ENCODE measurements at regions not wholly inside any gene's neighbourhood (a gene's known extent, or its start where the extent isn't known, plus 50 kb on each side); places are given as distances from the start of the nearest gene placed in this dataset.

GRCh38 chr9:87425202-87425601, 72.5 kb upstream of the DAPK1 start:
- no peak for DNase-seq (ENCODE audit: low spot score)
- 93% methylated on average over 2 of the region's 2 CpGs for WGBS (ENCODE audit: low lambda C conversion rate, missing lambda C conversion rate)
- Histone ChIP-seq H2AFZ (no peak overlapping the region), H3K9me3 (ENCODE audit: low read depth) (no peaks in the 10 kb centered on the region), H3K9me2 (replicated peaks; ENCODE audit: insufficient read depth) (no peaks in the 10 kb centered on the region), H3K4me2 (no peak overlapping the region), H3K4me3 (no peak overlapping the region), H3K27ac (no peak overlapping the region), H4K20me1 (ENCODE audit: insufficient read depth, poor library complexity, severe bottlenecking) (no peaks in the 10 kb centered on the region), H3K36me3 (replicated peaks; ENCODE audit: insufficient read depth, low read depth) (no peaks in the 10 kb centered on the region), H3K79me2 (no peaks in the 10 kb centered on the region), H3K27me3 (no peaks in the 10 kb centered on the region), H3K4me1 (ENCODE audit: insufficient read depth) (no peaks in the 10 kb centered on the region)
- TF ChIP-seq CTCF (IDR thresholded peaks at IDR 0.05; ENCODE audit: poor library complexity) = no peak
- TF ChIP-seq EZH2 (IDR thresholded peaks at IDR 0.05; ENCODE audit: borderline replicate concordance) = no peak

GRCh38 chr9:87427851-87428506, 69.7 kb upstream of the DAPK1 start:
- DNase-seq (ENCODE audit: low spot score) = no peak
- Histone ChIP-seq H4K20me1 (ENCODE audit: insufficient read depth, poor library complexity, severe bottlenecking) (no peaks in the 10 kb centered on the region), H3K79me2 (no peaks in the 10 kb centered on the region), H3K27me3 (no peaks in the 10 kb centered on the region), H3K4me1 (ENCODE audit: insufficient read depth) (no peaks in the 10 kb centered on the region), H3K9me2 (replicated peaks; ENCODE audit: insufficient read depth) (no peaks in the 10 kb centered on the region), H3K4me3 (no peak overlapping the region), H3K9me3 (ENCODE audit: low read depth) (no peaks in the 10 kb centered on the region), H3K36me3 (replicated peaks; ENCODE audit: insufficient read depth, low read depth) (no peaks in the 10 kb centered on the region), H3K27ac (no peak overlapping the region), H3K4me2 (no peak overlapping the region), H2AFZ (no peak overlapping the region)
- 68% methylated on average over 5 of the region's 5 CpGs for WGBS (ENCODE audit: low lambda C conversion rate, missing lambda C conversion rate)
- TF ChIP-seq EZH2 (IDR thresholded peaks at IDR 0.05; ENCODE audit: borderline replicate concordance) (no peak), EZH2phosphoT487 (IDR thresholded peaks at IDR 0.05; ENCODE audit: low read depth, severe bottlenecking, unreplicated experiment) (no peak), CTCF (IDR thresholded peaks at IDR 0.05; ENCODE audit: poor library complexity) (no peak)

DNA sequence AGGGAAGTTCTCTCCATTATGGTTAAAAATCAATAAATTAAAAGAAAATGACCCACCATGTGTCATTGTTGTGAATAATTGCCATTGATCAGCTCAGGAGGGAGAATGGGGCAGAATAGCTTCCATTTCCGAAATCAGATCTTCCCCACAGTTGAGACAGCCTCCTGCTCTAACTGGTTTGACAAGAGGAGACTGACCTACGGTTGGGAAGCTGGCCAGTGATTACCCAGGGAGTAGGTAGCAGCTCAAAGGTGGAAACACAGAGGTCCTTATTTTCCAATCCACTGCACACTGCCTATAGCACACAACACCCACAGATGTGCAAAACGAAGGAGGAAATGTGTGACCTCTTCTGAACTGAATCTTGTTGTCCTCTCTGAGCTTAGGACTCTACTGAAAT, 69.0 kb upstream of the DAPK1 start:
- WGBS (ENCODE audit: low lambda C conversion rate, missing lambda C conversion rate) = 64% methylated on average over 3 of the region's 3 CpGs
- no peak for DNase-seq (ENCODE audit: low spot score)
- H3K27ac ChIP-seq = no peak overlapping the region

More for the DNA sequence above, 69.0 kb upstream of the DAPK1 start:
- Histone ChIP-seq H3K4me2 (no peak overlapping the region), H3K4me3 (no peak overlapping the region), H3K27me3 (no peaks in the 10 kb centered on the region), H4K20me1 (ENCODE audit: insufficient read depth, poor library complexity, severe bottlenecking) (no peaks in the 10 kb centered on the region), H3K36me3 (replicated peaks; ENCODE audit: insufficient read depth, low read depth) (no peaks in the 10 kb centered on the region), H3K4me1 (ENCODE audit: insufficient read depth) (no peaks in the 10 kb centered on the region), H3K79me2 (no peaks in the 10 kb centered on the region), H2AFZ (no peak overlapping the region), H3K9me3 (ENCODE audit: low read depth) (no peaks in the 10 kb centered on the region), H3K9me2 (replicated peaks; ENCODE audit: insufficient read depth) (no peaks in the 10 kb centered on the region)
- TF ChIP-seq CTCF (IDR thresholded peaks at IDR 0.05; ENCODE audit: poor library complexity) (no peak), EZH2 (IDR thresholded peaks at IDR 0.05; ENCODE audit: borderline replicate concordance) (no peak), EZH2phosphoT487 (IDR thresholded peaks at IDR 0.05; ENCODE audit: low read depth, severe bottlenecking, unreplicated experiment) (no peak)
